ENCODE measurements at regions not wholly inside any gene's neighbourhood (a gene's known extent, or its start where the extent isn't known, plus 50 kb on each side); places are given as distances from the start of the nearest gene placed in this dataset.

GRCh38 chr9:7871977-7872730, 72.6 kb upstream of the DMAC1 start:
- Mint-ChIP-seq H3K9me3 (no peaks in the 10 kb centered on the region), H3K36me3 (no peaks in the 10 kb centered on the region), H3K27ac (no peak overlapping the region), H3K4me3 (no peak overlapping the region), H3K4me1 (no peaks in the 10 kb centered on the region)
- DNase-seq (ENCODE audit: low spot score in 2 of 2) (no peak), ATAC-seq (no peak)

DNA sequence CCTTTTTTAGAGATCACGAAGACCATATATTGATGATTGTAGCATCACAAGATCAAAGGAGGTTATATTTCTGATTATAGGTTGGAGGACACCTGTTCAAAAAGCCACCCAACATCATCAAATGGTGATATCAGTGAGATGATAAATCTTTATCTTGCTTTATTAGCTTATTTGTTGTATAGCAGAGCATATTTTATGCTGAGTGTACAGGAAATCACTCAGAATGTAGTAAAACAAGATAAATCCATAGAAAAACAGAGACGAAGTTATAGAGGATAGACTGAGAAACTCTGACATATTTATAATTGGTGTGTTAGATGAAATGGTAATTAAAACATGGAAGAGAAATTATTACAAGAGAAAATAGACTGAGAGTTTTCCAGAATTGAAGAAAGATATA, 69.8 kb upstream of the DMAC1 start:
- Mint-ChIP-seq H3K4me1 (no peaks in the 10 kb centered on the region), H3K36me3 (no peaks in the 10 kb centered on the region), H3K27ac (no peak overlapping the region), H3K4me3 (no peak overlapping the region), H3K9me3 (no peaks in the 10 kb centered on the region)
- no peak for ATAC-seq
- no peak for DNase-seq (ENCODE audit: low spot score in 2 of 2)

DNA sequence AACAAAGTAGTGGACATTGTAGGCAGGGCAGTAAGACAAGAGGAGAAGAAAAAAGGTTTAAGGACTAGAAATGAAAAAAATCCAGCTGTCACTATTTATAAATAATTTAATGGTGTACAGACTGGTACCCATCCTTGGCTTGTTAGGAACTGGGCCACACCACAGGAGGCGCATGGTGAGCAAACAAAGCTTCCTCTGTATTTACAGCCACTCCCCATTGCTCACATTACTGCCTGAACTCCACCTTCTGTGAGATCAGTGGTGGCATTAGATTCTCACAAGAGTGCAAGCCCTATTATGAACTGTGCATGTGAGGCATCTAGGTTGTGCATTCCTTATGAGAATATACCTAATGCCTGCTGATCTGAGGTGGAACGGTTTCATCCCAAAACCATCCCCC, 62.6 kb upstream of the DMAC1 start:
- DNase-seq (ENCODE audit: low spot score in 2 of 2) (no peak), ATAC-seq (no peak)
- H3K4me3 Mint-ChIP-seq = no peak overlapping the region
- no peaks in the 10 kb centered on the region for H3K9me3 Mint-ChIP-seq
- H3K4me1 Mint-ChIP-seq = no peaks in the 10 kb centered on the region
- H3K27ac Mint-ChIP-seq = no peak overlapping the region
- H3K36me3 Mint-ChIP-seq = no peaks in the 10 kb centered on the region

DNA sequence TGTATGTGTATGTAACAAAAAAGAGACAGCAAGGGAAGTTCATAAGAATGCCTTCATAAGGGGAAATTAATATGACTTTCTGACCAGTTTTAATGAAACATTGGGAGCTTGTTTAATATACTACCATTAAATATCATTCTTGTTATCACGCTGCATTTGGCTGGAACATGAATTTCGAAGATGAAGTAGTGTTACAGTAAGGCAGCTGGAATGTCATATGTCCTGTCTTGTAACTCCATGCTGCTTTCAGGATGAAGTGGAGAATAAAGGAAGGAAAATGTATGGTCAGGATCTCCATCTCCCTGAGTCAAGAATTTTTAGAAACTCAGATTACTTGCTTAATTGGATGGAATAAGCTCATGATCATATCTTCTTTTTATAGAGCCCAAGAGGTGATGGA, 61.5 kb upstream of the DMAC1 start:
- H3K4me3 Mint-ChIP-seq = no peak overlapping the region
- no peak for ATAC-seq
- H3K4me1 Mint-ChIP-seq = no peaks in the 10 kb centered on the region
- no peak overlapping the region for H3K27ac Mint-ChIP-seq
- DNase-seq (ENCODE audit: low spot score in 2 of 2) = no peak
- no peaks in the 10 kb centered on the region for H3K36me3 Mint-ChIP-seq
- H3K9me3 Mint-ChIP-seq = no peaks in the 10 kb centered on the region

GRCh38 chr9:7860335-7860709, 60.7 kb upstream of the DMAC1 start:
- Mint-ChIP-seq H3K27ac (no peak overlapping the region), H3K4me1 (no peaks in the 10 kb centered on the region), H3K9me3 (no peaks in the 10 kb centered on the region), H3K4me3 (no peak overlapping the region), H3K36me3 (no peaks in the 10 kb centered on the region)
- no peak for DNase-seq (ENCODE audit: low spot score in 2 of 2)
- ATAC-seq = no peak

DNA sequence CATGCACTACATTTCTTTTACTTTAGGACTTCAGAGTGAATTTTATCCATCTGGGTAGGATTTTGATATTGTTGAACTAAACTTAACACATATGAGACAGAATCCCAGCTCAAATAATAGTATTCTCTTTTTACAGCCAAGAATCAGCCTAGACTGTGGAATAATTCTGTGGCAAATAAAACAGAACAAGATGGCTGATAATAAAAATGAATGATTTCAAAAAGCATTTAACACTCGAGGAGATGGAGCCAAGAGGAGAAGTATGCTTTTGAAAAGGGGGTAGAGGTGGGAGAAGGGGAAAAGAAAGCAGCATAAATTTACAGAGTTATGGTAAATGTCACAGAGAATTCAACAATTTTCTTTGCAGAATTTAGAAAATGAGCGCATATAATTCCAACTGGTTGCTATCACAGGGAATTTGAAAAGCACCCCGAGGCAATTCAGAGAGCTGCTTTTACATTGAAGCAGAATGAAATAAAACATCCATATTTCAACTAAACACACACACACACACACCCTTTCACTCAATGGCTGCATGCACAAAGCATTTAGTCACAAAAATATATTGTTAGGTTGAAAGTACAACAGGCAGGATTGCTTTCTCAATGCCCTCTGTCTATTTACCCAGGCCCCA, 60.2 kb upstream of the DMAC1 start:
- no peak overlapping the region for H3K27ac Mint-ChIP-seq
- H3K9me3 Mint-ChIP-seq = no peaks in the 10 kb centered on the region
- ATAC-seq = no peak
- H3K36me3 Mint-ChIP-seq = no peaks in the 10 kb centered on the region
- no peaks in the 10 kb centered on the region for H3K4me1 Mint-ChIP-seq
- no peak for DNase-seq (ENCODE audit: low spot score in 2 of 2)
- H3K4me3 Mint-ChIP-seq = no peak overlapping the region

GRCh38 chr9:7858166-7858565, 58.6 kb upstream of the DMAC1 start:
- ATAC-seq (no peak), DNase-seq (ENCODE audit: low spot score in 2 of 2) (no peak)
- Mint-ChIP-seq H3K9me3 (no peaks in the 10 kb centered on the region), H3K27ac (no peak overlapping the region), H3K4me3 (no peak overlapping the region), H3K36me3 (no peaks in the 10 kb centered on the region), H3K4me1 (no peaks in the 10 kb centered on the region)

DNA sequence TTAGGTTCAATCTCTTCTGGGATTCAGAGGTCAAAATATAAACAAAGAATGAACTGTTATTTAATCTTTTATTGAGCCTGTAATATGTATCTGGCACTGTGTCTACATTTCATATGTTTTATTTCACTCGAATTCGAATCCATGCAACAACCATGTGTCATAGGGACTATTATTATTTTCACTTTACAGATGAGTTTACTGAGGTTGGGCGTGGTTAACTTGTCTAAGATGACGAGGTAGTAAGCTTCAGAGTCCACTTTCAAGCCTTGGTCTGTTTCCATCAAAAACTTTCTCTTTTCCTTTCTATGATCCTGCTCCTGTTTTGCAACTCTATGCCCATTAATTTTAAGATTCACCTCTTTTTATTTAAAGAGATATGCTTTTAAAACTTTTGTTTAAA, 55.2 kb upstream of the DMAC1 start:
- H3K36me3 Mint-ChIP-seq = no peaks in the 10 kb centered on the region
- DNase-seq (ENCODE audit: low spot score in 2 of 2) = no peak
- no peaks in the 10 kb centered on the region for H3K9me3 Mint-ChIP-seq
- H3K4me3 Mint-ChIP-seq = no peak overlapping the region
- H3K27ac Mint-ChIP-seq = no peak overlapping the region
- no peak for ATAC-seq
- no peaks in the 10 kb centered on the region for H3K4me1 Mint-ChIP-seq
